ENCODE measurements at regions not wholly inside any gene's neighbourhood (a gene's known extent, or its start where the extent isn't known, plus 50 kb on each side); places are given as distances from the start of the nearest gene placed in this dataset.

- TF ChIP-seq USF2 (IDR thresholded peaks at IDR 0.05; ENCODE audit: borderline replicate concordance, low read depth, low read length) (no peak), RAD51 (IDR thresholded peaks at IDR 0.05) (no peak), ATF3 (IDR thresholded peaks at IDR 0.05; ENCODE audit: borderline replicate concordance, extremely low read depth, low read depth, low read length) (no peak), RCOR1 (conservative IDR thresholded peaks at IDR 0.05; ENCODE audit: low read depth, low read length) (no peak), NR2C2 (IDR thresholded peaks at IDR 0.05; ENCODE audit: borderline replicate concordance, control insufficient read depth, insufficient read length, low read depth) (no peak), MYC (IDR thresholded peaks at IDR 0.05; ENCODE audit: insufficient read depth, insufficient read length, insufficient replicate concordance, low read length, severe bottlenecking) (no peak), PAX5 (IDR thresholded peaks at IDR 0.05; ENCODE audit: borderline replicate concordance, low read depth, low read length) (no peak)
Measured at GRCh38 chr4:19961091-19961490, 290.6 kb upstream of the SLIT2 start (continued).

GRCh38 chr4:19958848-19959247 lies 292.9 kb upstream of the SLIT2 start:
- ChIA-PET CTCF (no interaction called here), RAD21 (ENCODE audit: unreplicated experiment) (no interaction called here), SMC1A (ENCODE audit: uncharacterized antibody, unreplicated experiment) (interaction anchor here (0.6 kb wide), 1 partner anchor 1939 kb away, joined by 3 read pairs; no protein-coding TSS in a partner anchor), POLR2A (no interaction called here)
- no peak for ATAC-seq
- Histone ChIP-seq H3K4me2 (ENCODE audit: control insufficient read depth, insufficient read depth) (no peak overlapping the region), H3K36me3 (ENCODE audit: control insufficient read depth in 2 of 2, insufficient read depth in 2 of 2, low read length in 1 of 2) (no peaks in the 10 kb centered on the region), H4K20me1 (ENCODE audit: control insufficient read depth, insufficient read depth) (no peaks in the 10 kb centered on the region), H3K27ac (ENCODE audit: control insufficient read depth, insufficient read depth) (no peak overlapping the region), H3K79me2 (ENCODE audit: control insufficient read depth, insufficient read depth, low read length) (no peaks in the 10 kb centered on the region), H3K4me1 (ENCODE audit: control insufficient read depth, insufficient read depth, low read length) (no peaks in the 10 kb centered on the region), H3K27me3 (replicated peaks in 1 of 2; ENCODE audit: control insufficient read depth in 2 of 2, insufficient read depth in 2 of 2, low read length in 1 of 2) (no peaks in the 10 kb centered on the region), H2AFZ (ENCODE audit: control insufficient read depth, low read depth, low read length) (no peak overlapping the region), H3K9me3 (replicated peaks; ENCODE audit: control insufficient read depth, insufficient read depth, low read length) (no peaks in the 10 kb centered on the region), H3K9ac (ENCODE audit: control insufficient read depth, insufficient read depth, low read length) (no peak overlapping the region), H3K4me3 (no peak overlapping the region)
- in situ Hi-C loops (cut with MboI): no loop called here
- no TSS peak for BruUV-seq (replicated peaks)
- intact Hi-C loops (cut with micrococcal nuclease; ENCODE audit: unreplicated experiment): no loop called here
- TF ChIP-seq NBN (IDR thresholded peaks at IDR 0.05) (no peak), LARP7 (IDR thresholded peaks at IDR 0.05) (no peak), WRNIP1 (IDR thresholded peaks at IDR 0.05; ENCODE audit: borderline replicate concordance, low read depth, low read length) (no peak)
- no peak for FAIRE-seq
- DNase-seq (ENCODE audit: low read depth, low spot score): no peak
- WGBS (ENCODE audit: insufficient coverage, insufficient replicate concordance, low lambda C conversion rate, missing lambda C conversion rate): 62% methylated on average over 2 of the region's 2 CpGs

Data from GM12878 (cell line).